HG02981 (cell line): ENCODE measurements at regions not wholly inside any gene's neighbourhood (a gene's known extent, or its start where the extent isn't known, plus 50 kb on each side); places are given as distances from the start of the nearest gene placed in this dataset.

Experiments
- ATAC-seq: cut with Tn5 transposase; IDR thresholded peaks from one replicate; pipeline ENCODE4 v1.9.1; 2021; ENCODE audit warnings: mild to moderate bottlenecking, moderate library complexity; ENCODE audit not compliant: unreplicated experiment

- ATAC-seq: no peak
Measured at GRCh38 chr10:50936335-50936734, 50.9 kb upstream of the A1CF start.

GRCh38 chr10:50937230-50937907, 51.9 kb upstream of the A1CF start:
- no peak for ATAC-seq

GRCh38 chr10:50941629-50942028, 56.2 kb upstream of the A1CF start:
- ATAC-seq: no peak

GRCh38 chr10:50946991-50947781, 61.8 kb upstream of the A1CF start:
- ATAC-seq: no peak

- ATAC-seq: no peak
Measured at GRCh38 chr10:50951365-50951764, 65.9 kb upstream of the A1CF start.

- no peak for ATAC-seq
Measured at GRCh38 chr10:50961297-50961696, 75.9 kb upstream of the A1CF start.

- no peak for ATAC-seq
Measured at GRCh38 chr10:50963063-50963462, 77.6 kb upstream of the A1CF start.

- no peak for ATAC-seq
Measured at GRCh38 chr10:50968386-50969091, 83.1 kb upstream of the A1CF start.

- ATAC-seq: no peak
Measured at GRCh38 chr10:50972591-50972990, 87.2 kb upstream of the A1CF start.

GRCh38 chr10:50981385-50981784, 92.9 kb upstream of the PRKG1 start:
- no peak for ATAC-seq

GRCh38 chr10:50981904-50982303, 92.4 kb upstream of the PRKG1 start:
- ATAC-seq: no peak

- ATAC-seq: no peak
Measured at GRCh38 chr10:50982989-50983388, 91.3 kb upstream of the PRKG1 start.

- ATAC-seq: no peak
Measured at GRCh38 chr10:50987934-50988333, 86.4 kb upstream of the PRKG1 start.

GRCh38 chr10:50988792-50989191, 85.5 kb upstream of the PRKG1 start:
- ATAC-seq: no peak

- no peak for ATAC-seq
Measured at GRCh38 chr10:50990568-50991455, 83.5 kb upstream of the PRKG1 start.

GRCh38 chr10:50991456-50992355, 82.6 kb upstream of the PRKG1 start:
- ATAC-seq: no peak

GRCh38 chr10:50992356-50992901, 81.9 kb upstream of the PRKG1 start:
- no peak for ATAC-seq

GRCh38 chr10:50992972-50993766, 81.1 kb upstream of the PRKG1 start:
- ATAC-seq: no peak

- ATAC-seq: no peak
Measured at GRCh38 chr10:50993771-50994251, 80.5 kb upstream of the PRKG1 start.
